Activated B cell treated with CpG ODN at 0.5 μM for 24 hours (primary cell): ENCODE measurements at regions not wholly inside any gene's neighbourhood (a gene's known extent, or its start where the extent isn't known, plus 50 kb on each side); places are given as distances from the start of the nearest gene placed in this dataset.

Source experiments
- ATAC-seq: fragments of 200-7000 bp; cut with Tn5 transposase; one replicate; pipeline ENCODE4 v1.10.0; 2021; ENCODE audit warnings: low read depth, mild to moderate bottlenecking, moderate library complexity
- CTCF ChIA-PET: fragments of 350-600 bp; sonication (Branson Sonifier 250); formaldehyde crosslinking; loops from one replicate; lab custom pipeline; 2021; ENCODE audit warnings: antibody characterized with exemption; lab: Charles Lee
- POLR2A ChIA-PET: fragments of 350-600 bp; sonication (Branson Sonifier 250); formaldehyde crosslinking; loops from one replicate; lab custom pipeline; 2021; ENCODE audit warnings: antibody characterized with exemption; lab: Charles Lee
- DNase-seq: peaks from one replicate; pipeline ENCODE4 v3.0.0; 2022
- H3K27ac Mint-ChIP-seq: one replicate; pipeline ENCODE4 v1.8.0; 2020; ENCODE audit warnings: mixed read lengths
- H3K27me3 Mint-ChIP-seq: one replicate; pipeline ENCODE4 v1.8.0; 2021; ENCODE audit warnings: mixed read lengths
- H3K36me3 Mint-ChIP-seq: one replicate; pipeline ENCODE4 v1.8.0; 2021; ENCODE audit warnings: low read depth, mixed read lengths
- H3K4me1 Mint-ChIP-seq: one replicate; pipeline ENCODE4 v1.8.0; 2021; ENCODE audit warnings: mixed read lengths
- H3K4me3 Mint-ChIP-seq: one replicate; pipeline ENCODE4 v1.8.0; 2020; ENCODE audit warnings: mild to moderate bottlenecking, mixed read lengths
- H3K9me3 Mint-ChIP-seq: one replicate; pipeline ENCODE4 v1.8.0; 2020; ENCODE audit warnings: mixed read lengths
- intact Hi-C: fragments of 100-400 bp; cut with micrococcal nuclease; formaldehyde crosslinking; loops from one replicate; pipeline ENCODE4 v1.15.1; 2024
- TF ChIP-seq, protein P1 (sequence below): fragments of 200-600 bp; IDR thresholded peaks from one replicate; pipeline ENCODE4 v1.8.0; 2022; ENCODE audit warnings: antibody characterized with exemption, mild to moderate bottlenecking

DNA sequence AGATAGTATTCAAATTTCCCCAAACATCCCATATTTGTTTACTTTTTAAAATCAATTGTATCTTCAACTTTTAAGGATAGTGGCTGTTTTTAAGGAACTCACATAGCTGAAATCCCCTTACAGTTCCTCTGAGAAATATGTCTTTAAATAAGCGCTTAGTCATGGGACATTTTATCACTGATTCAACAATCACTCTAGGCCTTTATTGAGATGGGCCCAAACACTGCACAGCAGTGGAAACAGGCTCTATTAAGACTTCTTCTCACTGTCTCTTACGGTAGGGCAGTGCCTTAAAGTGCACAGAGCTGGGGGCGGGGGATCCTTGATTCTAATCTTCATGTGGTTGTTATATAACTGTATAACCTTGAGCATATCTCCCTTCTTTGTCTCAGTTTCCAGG, 59.8 kb upstream of the RREB1 start:
- intact Hi-C loops, result no loop called here
- Mint-ChIP-seq H3K4me1 (peaks cover 34% of the 10 kb centered on the region), H3K9me3 (no peaks in the 10 kb centered on the region), H3K27ac (peak overlapping the region; percentile 62), H3K4me3 (no peak overlapping the region), H3K27me3 (no peaks in the 10 kb centered on the region), H3K36me3 (no peaks in the 10 kb centered on the region)
- ChIA-PET POLR2A (interaction anchor here (1.0 kb wide), 1 partner anchor 245 kb away, joined by 3 read pairs; no protein-coding TSS in a partner anchor), CTCF (no interaction called here)
- TF ChIP-seq, protein P1, sequence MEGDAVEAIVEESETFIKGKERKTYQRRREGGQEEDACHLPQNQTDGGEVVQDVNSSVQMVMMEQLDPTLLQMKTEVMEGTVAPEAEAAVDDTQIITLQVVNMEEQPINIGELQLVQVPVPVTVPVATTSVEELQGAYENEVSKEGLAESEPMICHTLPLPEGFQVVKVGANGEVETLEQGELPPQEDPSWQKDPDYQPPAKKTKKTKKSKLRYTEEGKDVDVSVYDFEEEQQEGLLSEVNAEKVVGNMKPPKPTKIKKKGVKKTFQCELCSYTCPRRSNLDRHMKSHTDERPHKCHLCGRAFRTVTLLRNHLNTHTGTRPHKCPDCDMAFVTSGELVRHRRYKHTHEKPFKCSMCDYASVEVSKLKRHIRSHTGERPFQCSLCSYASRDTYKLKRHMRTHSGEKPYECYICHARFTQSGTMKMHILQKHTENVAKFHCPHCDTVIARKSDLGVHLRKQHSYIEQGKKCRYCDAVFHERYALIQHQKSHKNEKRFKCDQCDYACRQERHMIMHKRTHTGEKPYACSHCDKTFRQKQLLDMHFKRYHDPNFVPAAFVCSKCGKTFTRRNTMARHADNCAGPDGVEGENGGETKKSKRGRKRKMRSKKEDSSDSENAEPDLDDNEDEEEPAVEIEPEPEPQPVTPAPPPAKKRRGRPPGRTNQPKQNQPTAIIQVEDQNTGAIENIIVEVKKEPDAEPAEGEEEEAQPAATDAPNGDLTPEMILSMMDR, result no peak
- ATAC-seq (no peak), DNase-seq (no peak)

- Mint-ChIP-seq H3K27me3 (no peaks in the 10 kb centered on the region), H3K27ac (no peak overlapping the region), H3K36me3 (no peaks in the 10 kb centered on the region), H3K4me3 (no peak overlapping the region), H3K9me3 (no peaks in the 10 kb centered on the region), H3K4me1 (peaks cover 36% of the 10 kb centered on the region)
- intact Hi-C loops, result no loop called here
- no peak for ATAC-seq
- POLR2A ChIA-PET, result interaction anchor here (0.7 kb wide), 1 partner anchor 50 kb away, joined by 5 read pairs; no protein-coding TSS in a partner anchor
- CTCF ChIA-PET, result no interaction called here
- no peak for DNase-seq
- TF ChIP-seq, protein P1, result no peak
Measured at GRCh38 chr6:7048894-7049293, 58.9 kb upstream of the RREB1 start.

DNA sequence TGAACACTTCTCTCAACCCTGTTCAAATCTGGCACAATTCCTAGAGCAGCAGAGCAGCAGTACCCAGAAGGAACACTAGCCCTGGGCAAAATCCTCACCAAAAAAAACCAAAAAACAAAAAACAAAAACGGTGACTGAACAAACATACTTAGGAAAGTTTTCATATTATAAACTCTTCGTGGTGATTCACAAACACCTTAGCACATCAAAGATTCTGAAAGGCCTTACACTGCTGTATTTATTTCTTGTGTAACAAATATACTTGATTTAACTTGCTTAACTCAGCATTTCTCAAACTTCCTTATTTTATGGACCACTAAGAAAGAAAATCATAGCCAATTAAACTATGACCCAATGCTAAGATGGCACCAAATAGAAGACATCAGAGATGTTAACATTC, 57.8 kb upstream of the RREB1 start:
- H3K9me3 Mint-ChIP-seq, result no peaks in the 10 kb centered on the region
- H3K27ac Mint-ChIP-seq, result peak overlapping the region; percentile 30
- ChIA-PET POLR2A (interaction anchor here (3.7 to 4.1 kb wide), 2 partner anchors 24 to 37 kb away, joined by 21 to 42 read pairs; no protein-coding TSS in a partner anchor), CTCF (no interaction called here)
- peak overlapping the region; percentile 41 for H3K4me3 Mint-ChIP-seq
- H3K27me3 Mint-ChIP-seq, result no peaks in the 10 kb centered on the region
- TF ChIP-seq, protein P1, result no peak
- intact Hi-C loops, result loop anchor here (5.0 kb wide), 2 partner anchors 37 to 248 kb away; no protein-coding TSS in a partner anchor
- no peaks in the 10 kb centered on the region for H3K36me3 Mint-ChIP-seq
- no peak for ATAC-seq
- H3K4me1 Mint-ChIP-seq, result peaks cover 36% of the 10 kb centered on the region
- no peak for DNase-seq

DNA sequence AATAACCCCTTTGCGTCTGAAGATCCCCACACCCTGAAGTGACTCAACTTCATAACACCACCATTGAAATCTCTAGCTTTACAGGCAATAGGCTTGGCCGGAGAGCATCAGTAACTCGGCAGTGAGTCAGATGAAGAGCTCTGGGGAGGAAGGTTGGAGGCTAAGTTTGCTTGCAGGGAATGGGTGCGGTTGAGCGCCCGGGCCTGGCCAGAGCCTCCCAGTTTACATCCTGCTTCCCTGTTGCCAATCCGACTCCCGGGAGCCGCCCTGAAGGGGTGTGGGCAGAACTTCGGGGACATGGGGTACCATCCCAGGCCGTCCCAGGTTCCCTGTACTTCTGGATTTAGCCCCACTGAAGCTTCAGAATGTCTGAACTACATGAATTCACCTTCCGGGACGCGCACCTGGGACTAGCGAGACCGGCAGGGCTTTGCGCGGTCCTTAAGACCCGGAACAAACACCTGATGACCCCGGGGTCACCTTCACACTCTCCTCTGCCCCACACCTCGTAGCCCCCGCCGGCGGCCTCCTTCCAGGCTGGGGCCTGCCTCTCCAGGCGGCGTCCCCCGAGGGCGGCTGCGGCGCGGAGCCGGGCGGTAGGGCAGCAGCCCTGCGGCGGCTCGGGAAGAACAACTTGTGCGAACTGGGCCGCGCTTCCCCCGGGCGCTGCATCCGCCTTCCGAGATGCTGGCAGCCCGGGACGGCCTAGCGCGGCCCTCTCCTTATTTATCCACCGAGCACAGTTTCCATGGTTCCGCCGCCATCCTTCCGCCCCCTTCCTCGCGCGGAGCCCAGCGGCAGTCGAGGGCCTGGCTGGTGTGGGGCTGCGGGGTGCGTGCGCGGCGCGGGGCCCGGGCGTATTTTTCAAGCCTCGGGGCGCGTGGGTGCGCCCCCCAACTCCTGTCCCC, 56.6 kb upstream of the RREB1 start:
- Mint-ChIP-seq H3K36me3 (no peaks in the 10 kb centered on the region), H3K27me3 (no peaks in the 10 kb centered on the region), H3K9me3 (no peaks in the 10 kb centered on the region), H3K4me1 (peaks cover 36% of the 10 kb centered on the region), H3K27ac (peak overlapping the region; percentile 56), H3K4me3 (peak overlapping the region; percentile 76)
- ChIA-PET CTCF (no interaction called here), POLR2A (interaction anchor here (0.9 to 4.1 kb wide), 7 partner anchors 9 to 263 kb away, joined by 3 to 42 read pairs (median 12); partner anchors contain the start of gene RREB1)
- intact Hi-C loops, result loop anchor here (5.0 kb wide), 2 partner anchors 36 to 249 kb away; no protein-coding TSS in a partner anchor
- TF ChIP-seq, protein P1, result no peak
- DNase-seq (no peak), ATAC-seq (peak; percentile 42)
